ENCODE measurements at regions not wholly inside any gene's neighbourhood (a gene's known extent, or its start where the extent isn't known, plus 50 kb on each side); places are given as distances from the start of the nearest gene placed in this dataset.

GRCh38 chr18:66083078-66083477 lies 332.3 kb downstream of the CDH7 start:
- TF ChIP-seq NFIC (IDR thresholded peaks at IDR 0.05) (no peak), CEBPB (IDR thresholded peaks at IDR 0.05) (no peak), MAX (IDR thresholded peaks at IDR 0.05) (no peak), EP300 (IDR thresholded peaks at IDR 0.05; ENCODE audit: borderline replicate concordance) (no peak), REST (IDR thresholded peaks at IDR 0.05; ENCODE audit: low read depth) (no peak), TEAD4 (IDR thresholded peaks at IDR 0.05) (no peak), RAD21 (IDR thresholded peaks at IDR 0.05; ENCODE audit: low read depth) (no peak)
